A549 (cell line): ENCODE measurements at regions not wholly inside any gene's neighbourhood (a gene's known extent, or its start where the extent isn't known, plus 50 kb on each side); places are given as distances from the start of the nearest gene placed in this dataset.

ENCODE experiments used
- ATAC-seq, 2 experiments: fragments of 200-7000 bp in 1 of 2; fragments of >200 bp in 1 of 2; cut with Nextera tagmentation in 1 of 2; cut with Tn5 transposase in 1 of 2; 3 replicates each; pipeline versions ENCODE4 v1.8.0 to v1.9.1; 2018 to 2020; ENCODE audit warnings: mild to moderate bottlenecking in 1 of 2, moderate library complexity in 1 of 2
- CTCF ChIA-PET: fragments of 300-600 bp; sonication (Branson Sonifier 250); formaldehyde crosslinking; extraction: SDS; loops from one replicate; lab custom pipeline; 2021; ENCODE audit warnings: antibody characterized with exemption, inconsistent platforms; lab: Yijun Ruan, JAX
- POLR2A ChIA-PET: fragments of 350-600 bp; formaldehyde crosslinking; extraction: SDS; loops from one replicate; lab custom pipeline; 2021; ENCODE audit warnings: antibody characterized with exemption, inconsistent platforms; lab: Yijun Ruan, JAX
- DNase-seq, 2 experiments: peaks; one replicate each; pipeline versions ENCODE4 v3.0.0 to v3.0.0-alpha.2; 2011 to 2016; ENCODE audit warnings: low read depth in 1 of 2, low spot score in 1 of 2
- FAIRE-seq: peaks from 2 replicates; lab custom pipeline; 2011; peaks lifted over from hg19 to GRCh38; lab: Jason Lieb, UNC
- H3K27ac ChIP-seq, 2 experiments: fragments of >200 bp; sonication (Bioruptor Twin); formaldehyde crosslinking; 3 replicates each; pipeline ENCODE4 v1.5.1; 2016 to 2017
- H3K4me1 ChIP-seq: fragments of >200 bp; sonication (Bioruptor Twin); formaldehyde crosslinking; 3 replicates; pipeline ENCODE4 v1.6.1; 2016
- H3K4me2 ChIP-seq: fragments of >200 bp; sonication (Bioruptor Twin); formaldehyde crosslinking; 3 replicates; pipeline ENCODE4 v1.6.1; 2016
- H3K4me3 ChIP-seq: fragments of >200 bp; sonication (Bioruptor Twin); formaldehyde crosslinking; 3 replicates; pipeline ENCODE4 v1.5.1; 2016
- H3K9me3 ChIP-seq: fragments of >200 bp; sonication (Bioruptor Twin); formaldehyde crosslinking; 3 replicates; pipeline ENCODE4 v1.6.1; 2016
- CBX2 ChIP-seq: fragments of 200-600 bp; sonication (generic); IDR thresholded peaks from 2 replicates; pipeline ENCODE4 v1.6.1; 2016; ENCODE audit warnings: low read depth, mild to moderate bottlenecking, borderline replicate concordance
- CBX8 ChIP-seq: fragments of 200-600 bp; sonication (generic); IDR thresholded peaks from 2 replicates; pipeline ENCODE4 v1.6.1; 2016
- CHD4 ChIP-seq: fragments of 200-600 bp; sonication (generic); IDR thresholded peaks from 2 replicates; pipeline ENCODE4 v1.6.1; 2016; ENCODE audit warnings: antibody characterized with exemption, mild to moderate bottlenecking, borderline replicate concordance
- EHF ChIP-seq: fragments of 250-450 bp; sonication (Bioruptor Pico); IDR thresholded peaks from 2 replicates; pipeline ENCODE4 v1.5.0; 2020; ENCODE audit warnings: mild to moderate bottlenecking
- EP300 ChIP-seq, 2 experiments: fragments of >200 bp; sonication (Bioruptor Twin); formaldehyde crosslinking; IDR thresholded peaks; 2 replicates in 1 of 2; 3 replicates in 1 of 2; pipeline ENCODE4 v1.6.1; 2016 to 2017
- FOSB ChIP-seq: fragments of 250-450 bp; sonication (Bioruptor Pico); IDR thresholded peaks from 2 replicates; pipeline ENCODE4 v1.5.0; 2020; ENCODE audit warnings: mild to moderate bottlenecking, moderate library complexity
- FOXS1 ChIP-seq: fragments of 250-450 bp; sonication (Bioruptor Pico); IDR thresholded peaks from 2 replicates; pipeline ENCODE4 v1.5.0; 2020; ENCODE audit warnings: mild to moderate bottlenecking, moderate library complexity
- GATA3 ChIP-seq: IDR thresholded peaks from 2 replicates; pipeline ENCODE4 v1.6.1; 2012; ENCODE audit warnings: borderline replicate concordance
- HDAC2 ChIP-seq: fragments of 200-600 bp; sonication (generic); IDR thresholded peaks from 2 replicates; pipeline ENCODE4 v1.6.1; 2016
- HOXB13 ChIP-seq: fragments of 250-450 bp; sonication (Bioruptor Pico); IDR thresholded peaks from 2 replicates; pipeline ENCODE4 v1.5.0; 2020; ENCODE audit warnings: low read depth, mild to moderate bottlenecking, moderate library complexity
- KDM5A ChIP-seq: fragments of 200-600 bp; sonication (generic); IDR thresholded peaks from 2 replicates; pipeline ENCODE4 v1.6.1; 2016; ENCODE audit warnings: antibody characterized with exemption, mild to moderate bottlenecking
- PHF8 ChIP-seq: fragments of 200-600 bp; sonication (generic); IDR thresholded peaks from 2 replicates; pipeline ENCODE4 v1.6.1; 2016; ENCODE audit warnings: low read depth, mild to moderate bottlenecking, antibody characterized with exemption, moderate library complexity, borderline replicate concordance
- RAD21 ChIP-seq, 2 experiments: fragments of >200 bp in 1 of 2; sonication (Bioruptor Twin) in 1 of 2; formaldehyde crosslinking in 1 of 2; IDR thresholded peaks in 1 of 2; conservative IDR thresholded peaks in 1 of 2; 2 replicates in 1 of 2; 3 replicates in 1 of 2; pipeline ENCODE4 v1.6.1; 2012 to 2018; ENCODE audit warnings: inconsistent platforms in 1 of 2
- RARB ChIP-seq: fragments of 250-450 bp; sonication (Bioruptor Pico); IDR thresholded peaks from 2 replicates; pipeline ENCODE4 v1.8.0; 2021; ENCODE audit warnings: mild to moderate bottlenecking, moderate library complexity
- RCOR1 ChIP-seq: fragments of 150-350 bp; IDR thresholded peaks from 2 replicates; pipeline ENCODE4 v1.6.1; 2014; ENCODE audit warnings: antibody characterized with exemption, low read length, low read depth
- RFX5 ChIP-seq: fragments of 450-650 bp; IDR thresholded peaks from 2 replicates; pipeline ENCODE4 v1.7.1; 2014; ENCODE audit warnings: antibody characterized with exemption, mild to moderate bottlenecking, moderate library complexity
- TP53 ChIP-seq: fragments of 250-450 bp; sonication (Bioruptor Pico); IDR thresholded peaks from 2 replicates; pipeline ENCODE4 v1.5.0; 2021; ENCODE audit warnings: mild to moderate bottlenecking, moderate library complexity
- WGBS: methylation state at CpG from one replicate; pipeline ENCODE4 v1.1.6; 2017; ENCODE audit errors: missing lambda C conversion rate; 5-methylcytosine and 5-hydroxymethylcytosine counted together
- TF ChIP-seq, protein P1 (sequence below): fragments of >200 bp; sonication (Bioruptor Twin); formaldehyde crosslinking; IDR thresholded peaks from 2 replicates; pipeline ENCODE4 v1.6.1; 2016
- TF ChIP-seq, protein P2 (sequence below): fragments of 250-450 bp; sonication (Bioruptor Pico); IDR thresholded peaks from 2 replicates; pipeline ENCODE4 v1.5.0; 2021; ENCODE audit warnings: mild to moderate bottlenecking, moderate library complexity, borderline replicate concordance
- TF ChIP-seq, protein P3 (sequence below): fragments of 200-600 bp; sonication (generic); IDR thresholded peaks from 2 replicates; pipeline ENCODE4 v1.6.1; 2016; ENCODE audit warnings: antibody characterized with exemption, mild to moderate bottlenecking, moderate library complexity

DNA sequence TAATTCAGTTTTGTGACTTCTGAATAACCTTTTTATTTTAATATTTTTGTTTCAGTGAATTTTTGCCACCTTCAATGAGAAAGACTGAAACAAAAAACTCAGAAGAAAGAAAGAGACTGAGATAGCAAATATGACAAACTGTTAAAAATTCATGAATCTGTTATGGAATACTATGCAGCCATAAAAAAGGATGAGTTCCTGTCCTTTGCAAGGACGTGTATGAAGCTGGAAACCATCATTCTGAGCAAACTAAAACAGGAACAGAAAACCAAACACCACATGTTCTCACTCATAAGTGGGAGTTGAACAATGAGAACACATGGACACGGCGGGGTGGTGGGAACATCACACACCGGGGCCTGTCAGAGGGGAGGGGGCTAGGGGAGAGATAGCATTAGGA lies 193.4 kb upstream of the FGGY start:
- CTCF ChIA-PET = no interaction called here
- WGBS = 80% methylated on average over 4 of the region's 4 CpGs
- no peak for FAIRE-seq
- Histone ChIP-seq H3K9me3 (no peaks in the 10 kb centered on the region), H3K4me2 (no peak overlapping the region), H3K27ac (no peak overlapping the region), H3K4me1 (no peaks in the 10 kb centered on the region), H3K4me3 (no peak overlapping the region)
- ATAC-seq = no peak
- no peak for DNase-seq
- no peak for TF ChIP-seq RFX5
- TF ChIP-seq, protein P1, sequence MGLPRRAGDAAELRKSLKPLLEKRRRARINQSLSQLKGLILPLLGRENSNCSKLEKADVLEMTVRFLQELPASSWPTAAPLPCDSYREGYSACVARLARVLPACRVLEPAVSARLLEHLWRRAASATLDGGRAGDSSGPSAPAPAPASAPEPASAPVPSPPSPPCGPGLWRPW = no peak
- no peak for TF ChIP-seq RCOR1
- TF ChIP-seq RAD21 (conservative IDR thresholded peaks at IDR 0.05 in 1 of 2, IDR thresholded peaks at IDR 0.05 in 1 of 2) = no peak
- no peak for TF ChIP-seq HOXB13 (CRISPR knock-in tag)
- TF ChIP-seq HDAC2 = no peak
- TF ChIP-seq, protein P2, sequence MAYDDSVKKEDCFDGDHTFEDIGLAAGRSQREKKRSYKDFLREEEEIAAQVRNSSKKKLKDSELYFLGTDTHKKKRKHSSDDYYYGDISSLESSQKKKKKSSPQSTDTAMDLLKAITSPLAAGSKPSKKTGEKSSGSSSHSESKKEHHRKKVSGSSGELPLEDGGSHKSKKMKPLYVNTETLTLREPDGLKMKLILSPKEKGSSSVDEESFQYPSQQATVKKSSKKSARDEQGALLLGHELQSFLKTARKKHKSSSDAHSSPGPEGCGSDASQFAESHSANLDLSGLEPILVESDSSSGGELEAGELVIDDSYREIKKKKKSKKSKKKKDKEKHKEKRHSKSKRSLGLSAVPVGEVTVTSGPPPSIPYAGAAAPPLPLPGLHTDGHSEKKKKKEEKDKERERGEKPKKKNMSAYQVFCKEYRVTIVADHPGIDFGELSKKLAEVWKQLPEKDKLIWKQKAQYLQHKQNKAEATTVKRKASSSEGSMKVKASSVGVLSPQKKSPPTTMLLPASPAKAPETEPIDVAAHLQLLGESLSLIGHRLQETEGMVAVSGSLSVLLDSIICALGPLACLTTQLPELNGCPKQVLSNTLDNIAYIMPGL (CRISPR knock-in tag) = no peak
- no peak for TF ChIP-seq GATA3
- no peak for TF ChIP-seq KDM5A
- TF ChIP-seq CHD4 = no peak
- TF ChIP-seq EP300 (IDR thresholded peaks at IDR 0.05) = no peak
- no peak for TF ChIP-seq CBX2
- no peak for TF ChIP-seq FOSB (CRISPR knock-in tag)
- no peak for TF ChIP-seq PHF8
- no peak for TF ChIP-seq EHF (CRISPR knock-in tag)
- TF ChIP-seq FOXS1 (CRISPR knock-in tag) = no peak
- TF ChIP-seq TP53 (CRISPR knock-in tag) = no peak
- no peak for TF ChIP-seq CBX8
- no peak for TF ChIP-seq RARB (CRISPR knock-in tag)
- TF ChIP-seq, all 56 proteins: peak for 0
- POLR2A ChIA-PET = no interaction called here

DNA sequence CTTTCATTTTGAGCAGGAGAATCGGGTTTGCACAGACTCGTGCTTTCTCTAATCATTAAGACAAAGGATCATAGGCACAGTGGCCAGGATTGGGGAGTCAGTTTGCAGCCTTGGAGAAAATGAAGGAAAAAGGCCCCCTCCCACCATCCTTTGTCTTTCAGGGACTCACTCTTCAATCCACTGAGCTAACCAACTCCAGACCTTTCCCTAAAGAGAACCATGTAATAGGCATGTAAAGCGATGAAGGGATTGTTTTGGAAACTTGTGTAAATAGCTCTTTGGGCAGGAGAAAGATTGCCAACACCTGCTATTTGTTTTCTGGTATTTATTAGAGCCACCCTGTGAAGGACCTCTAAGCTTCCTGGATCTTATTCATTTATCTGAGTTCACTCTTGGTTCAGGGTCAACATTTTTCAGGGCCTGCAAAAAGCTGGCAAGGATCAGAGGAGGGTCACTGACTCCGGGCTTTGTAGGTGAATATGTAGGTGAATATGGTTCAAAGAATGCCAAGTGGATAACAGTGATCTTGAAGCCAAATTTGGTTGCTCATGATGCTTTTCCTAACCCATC lies 192.6 kb upstream of the FGGY start:
- no peaks in the 10 kb centered on the region for H3K9me3 ChIP-seq
- no peak overlapping the region for H3K4me3 ChIP-seq
- no peak overlapping the region for H3K4me2 ChIP-seq
- no peaks in the 10 kb centered on the region for H3K4me1 ChIP-seq
- TF ChIP-seq, protein P3, sequence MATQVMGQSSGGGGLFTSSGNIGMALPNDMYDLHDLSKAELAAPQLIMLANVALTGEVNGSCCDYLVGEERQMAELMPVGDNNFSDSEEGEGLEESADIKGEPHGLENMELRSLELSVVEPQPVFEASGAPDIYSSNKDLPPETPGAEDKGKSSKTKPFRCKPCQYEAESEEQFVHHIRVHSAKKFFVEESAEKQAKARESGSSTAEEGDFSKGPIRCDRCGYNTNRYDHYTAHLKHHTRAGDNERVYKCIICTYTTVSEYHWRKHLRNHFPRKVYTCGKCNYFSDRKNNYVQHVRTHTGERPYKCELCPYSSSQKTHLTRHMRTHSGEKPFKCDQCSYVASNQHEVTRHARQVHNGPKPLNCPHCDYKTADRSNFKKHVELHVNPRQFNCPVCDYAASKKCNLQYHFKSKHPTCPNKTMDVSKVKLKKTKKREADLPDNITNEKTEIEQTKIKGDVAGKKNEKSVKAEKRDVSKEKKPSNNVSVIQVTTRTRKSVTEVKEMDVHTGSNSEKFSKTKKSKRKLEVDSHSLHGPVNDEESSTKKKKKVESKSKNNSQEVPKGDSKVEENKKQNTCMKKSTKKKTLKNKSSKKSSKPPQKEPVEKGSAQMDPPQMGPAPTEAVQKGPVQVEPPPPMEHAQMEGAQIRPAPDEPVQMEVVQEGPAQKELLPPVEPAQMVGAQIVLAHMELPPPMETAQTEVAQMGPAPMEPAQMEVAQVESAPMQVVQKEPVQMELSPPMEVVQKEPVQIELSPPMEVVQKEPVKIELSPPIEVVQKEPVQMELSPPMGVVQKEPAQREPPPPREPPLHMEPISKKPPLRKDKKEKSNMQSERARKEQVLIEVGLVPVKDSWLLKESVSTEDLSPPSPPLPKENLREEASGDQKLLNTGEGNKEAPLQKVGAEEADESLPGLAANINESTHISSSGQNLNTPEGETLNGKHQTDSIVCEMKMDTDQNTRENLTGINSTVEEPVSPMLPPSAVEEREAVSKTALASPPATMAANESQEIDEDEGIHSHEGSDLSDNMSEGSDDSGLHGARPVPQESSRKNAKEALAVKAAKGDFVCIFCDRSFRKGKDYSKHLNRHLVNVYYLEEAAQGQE = no peak
- TF ChIP-seq, all 56 proteins: peak for 0
- ChIA-PET POLR2A (no interaction called here), CTCF (interaction anchor here (1.2 kb wide), 1 partner anchor 14 kb away, joined by 3 read pairs; no protein-coding TSS in a partner anchor)
- DNase-seq = no peak
- 69% methylated on average over 4 of the region's 4 CpGs for WGBS
- no peak for ATAC-seq
- H3K27ac ChIP-seq = no peak overlapping the region
- no peak for FAIRE-seq
